ENCODE measurements at regions not wholly inside any gene's neighbourhood (a gene's known extent, or its start where the extent isn't known, plus 50 kb on each side); places are given as distances from the start of the nearest gene placed in this dataset.
"Not testable (repeated sequence)": the region's sequence is repeated elsewhere in the genome, so short reads cannot be mapped to it uniquely, and the experiment has no call there.

GRCh38 chr1:232147215-232147614 lies 482.7 kb downstream of the SIPA1L2 start:
- no peak for DNase-seq

- no peak for DNase-seq
These were observed 483.4 kb downstream of the SIPA1L2 start for GRCh38 chr1:232146514-232146913.

GRCh38 chr1:232145768-232146167 lies 484.2 kb downstream of the SIPA1L2 start:
- DNase-seq, result no peak

GRCh38 chr1:232144696-232145230 lies 485.2 kb downstream of the SIPA1L2 start:
- DNase-seq, result no peak

- no peak for DNase-seq
These were observed 486.5 kb downstream of the SIPA1L2 start for GRCh38 chr1:232143315-232143886.

- DNase-seq, result peak; percentile 84
These were observed 487.3 kb downstream of the SIPA1L2 start for GRCh38 chr1:232142403-232143314.

- DNase-seq, result not testable (repeated sequence)
These were observed 488.8 kb downstream of the SIPA1L2 start for GRCh38 chr1:232141167-232141448.

GRCh38 chr1:232140419-232141166 lies 489.3 kb downstream of the SIPA1L2 start:
- no peak for DNase-seq

GRCh38 chr1:232139444-232139843 lies 490.5 kb downstream of the SIPA1L2 start:
- DNase-seq, result no peak

GRCh38 chr1:232138044-232138443 lies 491.9 kb downstream of the SIPA1L2 start:
- DNase-seq, result no peak

- no peak for DNase-seq
These were observed 492.9 kb downstream of the SIPA1L2 start for GRCh38 chr1:232137066-232137465.

- no peak for DNase-seq
These were observed 493.8 kb downstream of the SIPA1L2 start for GRCh38 chr1:232136136-232136535.

GRCh38 chr1:232134365-232134764 lies 495.6 kb downstream of the SIPA1L2 start:
- DNase-seq, result no peak

- DNase-seq, result no peak
These were observed 497.4 kb downstream of the SIPA1L2 start for GRCh38 chr1:232132572-232132971.

- no peak for DNase-seq
These were observed 498.1 kb downstream of the SIPA1L2 start for GRCh38 chr1:232131715-232132391.

GRCh38 chr1:232130815-232131480 lies 499.0 kb downstream of the SIPA1L2 start:
- no peak for DNase-seq

GRCh38 chr1:232127190-232127589 lies 500.6 kb downstream of the DISC1 start:
- DNase-seq, result peak; percentile 88

GRCh38 chr1:232123775-232124659 lies 497.4 kb downstream of the DISC1 start:
- no peak for DNase-seq

- not testable (repeated sequence) for DNase-seq
These were observed 491.3 kb downstream of the DISC1 start for GRCh38 chr1:232117903-232118302.

- DNase-seq, result no peak
These were observed 488.4 kb downstream of the DISC1 start for GRCh38 chr1:232114985-232115384.

GRCh38 chr1:232112076-232112475 lies 485.5 kb downstream of the DISC1 start:
- no peak for DNase-seq

Data from HCEC 1CT (cell line).